B cell (primary cell): ENCODE measurements at regions not wholly inside any gene's neighbourhood (a gene's known extent, or its start where the extent isn't known, plus 50 kb on each side); places are given as distances from the start of the nearest gene placed in this dataset.

Experiments
- ATAC-seq: fragments of 200-7000 bp; cut with Tn5 transposase; one replicate; pipeline ENCODE4 v1.10.0; 2021; ENCODE audit warnings: low read depth, mild to moderate bottlenecking, moderate number of reproducible peaks, moderate library complexity
- CTCF ChIA-PET: fragments of 350-600 bp; sonication (Branson Sonifier 250); formaldehyde crosslinking; loops from one replicate; lab custom pipeline; 2021; ENCODE audit warnings: antibody characterized with exemption, inconsistent platforms; lab: Charles Lee
- POLR2A ChIA-PET: fragments of 350-600 bp; sonication (Branson Sonifier 250); formaldehyde crosslinking; loops from one replicate; lab custom pipeline; 2021; ENCODE audit warnings: antibody characterized with exemption; lab: Charles Lee
- DNase-seq: peaks from one replicate; pipeline ENCODE4 v3.0.0; 2013
- H2AFZ ChIP-seq: 2 replicates; pipeline ENCODE4 v1.6.1; 2012; ENCODE audit warnings: mild to moderate bottlenecking, low read depth, low read length; ENCODE audit not compliant: insufficient read depth, poor library complexity, severe bottlenecking
- H3K27ac ChIP-seq, 2 donors: 1 replicate in 1 of 2; 2 replicates in 1 of 2; pipeline ENCODE4 v1.5.1; 2012 to 2013; ENCODE audit warnings: low read length in 2 of 2, mild to moderate bottlenecking in 2 of 2, moderate library complexity in 1 of 2
- H3K27me3 ChIP-seq, 4 experiments: fragments of 200-600 bp in 1 of 4; sonication (generic) in 1 of 4; replicated peaks in 1 of 4; 1 replicate in 2 of 4; 2 replicates in 2 of 4; pipeline versions ENCODE4 v1.6.1 to v1.7.0; 2013 to 2016; ENCODE audit warnings: low read length in 3 of 4, mild to moderate bottlenecking in 2 of 4, mixed read lengths in 1 of 4, moderate library complexity in 1 of 4; ENCODE audit not compliant: insufficient read depth in 4 of 4, control insufficient read depth in 3 of 4; ENCODE audit errors: control extremely low read depth in 1 of 4
- H3K36me3 ChIP-seq, 2 experiments: replicated peaks in 1 of 2; 1 replicate in 1 of 2; 2 replicates in 1 of 2; pipeline versions ENCODE4 v1.6.1 to v1.7.1; 2013; ENCODE audit warnings: low read length in 1 of 2; ENCODE audit not compliant: insufficient read depth in 2 of 2, control insufficient read depth in 1 of 2; ENCODE audit errors: control extremely low read depth in 1 of 2, extremely low read depth in 1 of 2
- H3K4me1 ChIP-seq, 2 donors: fragments of 200-600 bp in 1 of 2; sonication (generic) in 1 of 2; 1 replicate in 1 of 2; 2 replicates in 1 of 2; pipeline versions ENCODE4 v1.5.1 to v1.6.1; 2013 to 2017; ENCODE audit warnings: low read length in 2 of 2; ENCODE audit not compliant: control insufficient read depth in 2 of 2, insufficient read depth in 2 of 2
- H3K4me2 ChIP-seq: replicated peaks from 2 replicates; pipeline ENCODE3; 2012; ENCODE audit warnings: mild to moderate bottlenecking, low read depth, low read length; ENCODE audit not compliant: poor library complexity, severe bottlenecking
- H3K4me3 ChIP-seq, 5 experiments: fragments of 200-600 bp in 1 of 5; sonication (generic) in 1 of 5; 1 replicate in 3 of 5; 2 replicates in 2 of 5; pipeline versions ENCODE4 v1.5.1 to v1.7.0; 2011 to 2016; ENCODE audit warnings: low read length in 4 of 5, mild to moderate bottlenecking in 4 of 5, low read depth in 2 of 5, control low read depth in 1 of 5, moderate library complexity in 1 of 5; ENCODE audit not compliant: insufficient read depth in 1 of 5; ENCODE audit errors: control extremely low read depth in 1 of 5, extremely low read depth in 1 of 5
- H3K79me2 ChIP-seq: fragments of 200-600 bp; sonication (generic); one replicate; pipeline ENCODE4 v1.6.0; 2016; ENCODE audit warnings: low read length; ENCODE audit not compliant: control insufficient read depth, insufficient read depth
- H3K9ac ChIP-seq: fragments of 200-600 bp; sonication (generic); 2 replicates; pipeline ENCODE4 v1.6.1; 2017; ENCODE audit warnings: mild to moderate bottlenecking, low read length, moderate library complexity
- H3K9me3 ChIP-seq, 3 donors: one replicate each; pipeline versions ENCODE4 v1.6.1 to v1.7.1; 2013; ENCODE audit warnings: low read length in 2 of 3; ENCODE audit not compliant: control insufficient read depth in 2 of 3, insufficient read depth in 1 of 3; ENCODE audit errors: control extremely low read depth in 1 of 3
- H4K20me1 ChIP-seq: 2 replicates; pipeline ENCODE4 v1.6.0; 2012; ENCODE audit warnings: mild to moderate bottlenecking, low read length; ENCODE audit not compliant: insufficient read depth, control insufficient read depth, poor library complexity, severe bottlenecking
- H3K27ac Mint-ChIP-seq: one replicate; pipeline ENCODE4 v1.8.0; 2021; ENCODE audit warnings: mixed read lengths
- H3K27me3 Mint-ChIP-seq: one replicate; pipeline ENCODE4 v1.8.0; 2021; ENCODE audit warnings: mixed read lengths
- H3K4me1 Mint-ChIP-seq: one replicate; pipeline ENCODE4 v1.8.0; 2021; ENCODE audit warnings: mixed read lengths
- H3K4me3 Mint-ChIP-seq: one replicate; pipeline ENCODE4 v1.8.0; 2021; ENCODE audit warnings: mixed read lengths
- H3K9me3 Mint-ChIP-seq: one replicate; pipeline ENCODE4 v1.8.0; 2022; ENCODE audit warnings: mixed read lengths; ENCODE audit not compliant: insufficient read depth
- EZH2 ChIP-seq: IDR thresholded peaks from 2 replicates; pipeline ENCODE4 v1.6.1; 2012; ENCODE audit warnings: borderline replicate concordance, low read depth, mild to moderate bottlenecking, moderate library complexity, low read length; ENCODE audit not compliant: insufficient read depth, poor library complexity, severe bottlenecking
- WGBS: methylation state at CpG from one replicate; pipeline ENCODE4 v1.1.5; 2013; ENCODE audit warnings: missing lambda C conversion rate; ENCODE audit not compliant: insufficient coverage; 5-methylcytosine and 5-hydroxymethylcytosine counted together
- intact Hi-C: fragments of 100-400 bp; cut with micrococcal nuclease; formaldehyde crosslinking; loops from one replicate; pipeline ENCODE4 v1.10.0; 2022
- TF ChIP-seq, protein P1 (sequence below): fragments of 200-600 bp; IDR thresholded peaks from one replicate; pipeline ENCODE4 v1.8.0; 2022; ENCODE audit warnings: antibody characterized with exemption, mild to moderate bottlenecking

DNA sequence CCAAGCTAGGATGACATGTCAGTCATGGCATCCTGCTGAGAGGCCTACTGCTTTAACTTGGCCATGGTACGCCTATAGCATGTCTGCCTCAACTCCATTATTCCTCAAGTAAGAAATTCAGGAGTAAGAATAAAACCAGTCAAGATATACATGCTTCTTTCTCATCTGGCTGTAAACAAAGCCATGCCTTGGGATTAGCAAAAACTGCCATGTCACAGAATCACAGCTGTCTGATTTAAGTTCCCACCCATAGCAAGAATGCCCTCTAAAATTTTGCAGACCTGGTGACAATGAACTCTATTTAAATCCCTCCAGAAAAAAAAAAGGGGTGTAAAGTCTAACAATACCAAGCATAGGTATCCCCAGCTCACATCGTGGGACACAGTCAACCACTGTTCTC, 55.6 kb upstream of the ACAN start:
- POLR2A ChIA-PET, result no interaction called here
- CTCF ChIA-PET, result interaction anchor here (0.7 kb wide), 3 partner anchors 62 to 571 kb away, joined by 3 to 5 read pairs (median 3); no protein-coding TSS in a partner anchor
- intact Hi-C loops, result no loop called here
- Histone ChIP-seq H3K27me3 (no peaks in the 10 kb centered on the region), H3K9ac (no peak overlapping the region), H2AFZ (no peak overlapping the region), H3K4me1 (no peaks in the 10 kb centered on the region), H3K79me2 (no peaks in the 10 kb centered on the region), H4K20me1 (no peaks in the 10 kb centered on the region), H3K27ac (no peak overlapping the region), H3K4me2 (no peak overlapping the region), H3K9me3 (no peaks in the 10 kb centered on the region), H3K4me3 (no peak overlapping the region), H3K36me3 (no peaks in the 10 kb centered on the region)
- TF ChIP-seq EZH2, result no peak
- TF ChIP-seq, protein P1, sequence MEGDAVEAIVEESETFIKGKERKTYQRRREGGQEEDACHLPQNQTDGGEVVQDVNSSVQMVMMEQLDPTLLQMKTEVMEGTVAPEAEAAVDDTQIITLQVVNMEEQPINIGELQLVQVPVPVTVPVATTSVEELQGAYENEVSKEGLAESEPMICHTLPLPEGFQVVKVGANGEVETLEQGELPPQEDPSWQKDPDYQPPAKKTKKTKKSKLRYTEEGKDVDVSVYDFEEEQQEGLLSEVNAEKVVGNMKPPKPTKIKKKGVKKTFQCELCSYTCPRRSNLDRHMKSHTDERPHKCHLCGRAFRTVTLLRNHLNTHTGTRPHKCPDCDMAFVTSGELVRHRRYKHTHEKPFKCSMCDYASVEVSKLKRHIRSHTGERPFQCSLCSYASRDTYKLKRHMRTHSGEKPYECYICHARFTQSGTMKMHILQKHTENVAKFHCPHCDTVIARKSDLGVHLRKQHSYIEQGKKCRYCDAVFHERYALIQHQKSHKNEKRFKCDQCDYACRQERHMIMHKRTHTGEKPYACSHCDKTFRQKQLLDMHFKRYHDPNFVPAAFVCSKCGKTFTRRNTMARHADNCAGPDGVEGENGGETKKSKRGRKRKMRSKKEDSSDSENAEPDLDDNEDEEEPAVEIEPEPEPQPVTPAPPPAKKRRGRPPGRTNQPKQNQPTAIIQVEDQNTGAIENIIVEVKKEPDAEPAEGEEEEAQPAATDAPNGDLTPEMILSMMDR, result no peak
- Mint-ChIP-seq H3K9me3 (no peaks in the 10 kb centered on the region), H3K4me1 (no peaks in the 10 kb centered on the region), H3K27me3 (peaks cover 35% of the 10 kb centered on the region), H3K27ac (no peak overlapping the region), H3K4me3 (no peak overlapping the region)
- no peak for DNase-seq
- no peak for ATAC-seq
- WGBS, result no CpG with 5 or more reads among the region's 2 CpGs

DNA sequence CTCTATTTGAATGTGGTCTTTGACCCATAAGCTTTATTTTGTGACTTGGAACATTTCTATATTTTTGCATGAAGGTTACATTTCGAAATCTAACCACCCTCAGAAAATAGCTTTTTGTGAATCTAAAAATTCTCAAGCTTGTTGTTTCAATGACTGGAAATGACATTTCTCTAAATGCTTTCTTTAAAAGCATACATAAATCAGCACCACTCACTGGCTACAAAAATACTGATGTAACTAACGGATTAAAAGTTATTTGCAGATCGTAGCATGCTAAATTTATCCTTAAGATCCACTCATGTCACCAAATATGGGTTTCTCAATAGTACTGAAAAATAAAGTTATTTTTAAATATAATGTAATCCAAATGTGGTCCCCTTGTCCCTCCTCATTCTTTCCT, 55.2 kb upstream of the ACAN start:
- no peaks in the 10 kb centered on the region for H3K36me3 ChIP-seq
- H3K27ac ChIP-seq, result no peak overlapping the region
- CTCF ChIA-PET, result interaction anchor here (0.7 kb wide), 2 partner anchors 62 to 571 kb away, joined by 3 to 5 read pairs; no protein-coding TSS in a partner anchor
- intact Hi-C loops, result no loop called here
- no peak overlapping the region for H3K9ac ChIP-seq
- H4K20me1 ChIP-seq, result no peaks in the 10 kb centered on the region
- Mint-ChIP-seq H3K9me3 (no peaks in the 10 kb centered on the region), H3K27me3 (peaks cover 33% of the 10 kb centered on the region), H3K4me1 (peaks cover 2% of the 10 kb centered on the region), H3K4me3 (no peak overlapping the region), H3K27ac (no peak overlapping the region)
- no peaks in the 10 kb centered on the region for H3K4me1 ChIP-seq
- H3K79me2 ChIP-seq, result no peaks in the 10 kb centered on the region
- no peak overlapping the region for H3K4me3 ChIP-seq
- POLR2A ChIA-PET, result no interaction called here
- no CpG with 5 or more reads among the region's 3 CpGs for WGBS
- no peak overlapping the region for H2AFZ ChIP-seq
- no peaks in the 10 kb centered on the region for H3K9me3 ChIP-seq
- ATAC-seq (no peak), DNase-seq (no peak)
- no peak overlapping the region for H3K4me2 ChIP-seq
- H3K27me3 ChIP-seq, result no peaks in the 10 kb centered on the region
- no peak for TF ChIP-seq EZH2
- TF ChIP-seq, protein P1, result no peak
